ENCODE measurements at regions not wholly inside any gene's neighbourhood (a gene's known extent, or its start where the extent isn't known, plus 50 kb on each side); places are given as distances from the start of the nearest gene placed in this dataset.

DNA sequence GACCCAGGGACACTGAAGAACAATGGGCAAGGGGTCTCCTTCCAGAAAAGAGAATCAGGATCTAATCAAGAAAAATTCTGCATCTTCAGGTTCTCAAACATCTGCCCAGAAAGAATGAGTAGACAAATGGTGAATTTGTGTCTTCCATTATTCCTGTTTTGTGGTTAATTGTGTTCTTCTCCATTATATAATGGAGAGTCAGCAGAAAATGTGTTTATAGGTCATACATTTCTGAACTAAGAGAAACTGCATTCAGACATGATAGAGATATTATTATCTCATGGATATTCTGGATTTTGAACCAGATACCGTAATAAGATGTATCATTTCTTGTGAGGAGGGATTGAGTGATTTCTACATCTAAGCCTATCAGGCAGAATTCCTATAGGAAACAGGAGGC is 581.7 kb upstream of the JAG1 start:
- POLR2A ChIA-PET = no interaction called here
- H3K27ac ChIP-seq (ENCODE audit: insufficient read depth in 1 of 2, low read depth in 1 of 2, low read length in 2 of 2, poor library complexity in 1 of 2, severe bottlenecking in 2 of 2) = no peak overlapping the region

GRCh38 chr20:11255860-11256259 is 582.1 kb upstream of the JAG1 start:
- Histone ChIP-seq H3K4me3 (ENCODE audit: control insufficient read depth in 1 of 7, extremely low read depth in 1 of 7, insufficient read depth in 4 of 7, low read depth in 2 of 7, low read length in 6 of 7) (no peak overlapping the region), H3K27ac (ENCODE audit: insufficient read depth in 1 of 2, low read depth in 1 of 2, low read length in 2 of 2, poor library complexity in 1 of 2, severe bottlenecking in 2 of 2) (no peak overlapping the region), H3K4me1 (ENCODE audit: control extremely low read depth in 1 of 4, control insufficient read depth in 4 of 4, insufficient read depth in 4 of 4, low read length in 3 of 4) (no peaks in the 10 kb centered on the region), H3K36me3 (ENCODE audit: control insufficient read depth in 4 of 4, insufficient read depth in 4 of 4, low read length in 3 of 4) (no peaks in the 10 kb centered on the region), H3K9me3 (ENCODE audit: control extremely low read depth in 1 of 5, control insufficient read depth in 4 of 5, insufficient read depth in 2 of 5, low read depth in 1 of 5, low read length in 4 of 5) (peaks cover 0 to 8% (median 1%) of the 10 kb centered on the region in 5 experiments), H3K27me3 (replicated peaks in 2 of 5; ENCODE audit: control insufficient read depth in 4 of 5, insufficient read depth in 5 of 5, low read length in 4 of 5) (no peaks in the 10 kb centered on the region)
- ChIA-PET POLR2A (no interaction called here), CTCF (no interaction called here)
- no peak for DNase-seq

More for the DNA sequence above, 581.7 kb upstream of the JAG1 start:
- DNase-seq = no peak
- CTCF ChIA-PET = no interaction called here
- H3K4me3 ChIP-seq (ENCODE audit: control insufficient read depth in 1 of 7, extremely low read depth in 1 of 7, insufficient read depth in 4 of 7, low read depth in 2 of 7, low read length in 6 of 7) = no peak overlapping the region
- H3K36me3 ChIP-seq (ENCODE audit: control insufficient read depth in 4 of 4, insufficient read depth in 4 of 4, low read length in 3 of 4) = no peaks in the 10 kb centered on the region
- no peaks in the 10 kb centered on the region for H3K4me1 ChIP-seq (ENCODE audit: control extremely low read depth in 1 of 4, control insufficient read depth in 4 of 4, insufficient read depth in 4 of 4, low read length in 3 of 4)
- H3K27me3 ChIP-seq (replicated peaks in 2 of 5; ENCODE audit: control insufficient read depth in 4 of 5, insufficient read depth in 5 of 5, low read length in 4 of 5) = no peaks in the 10 kb centered on the region
- no CpG with 5 or more reads among the region's 1 CpG for WGBS (ENCODE audit: insufficient coverage)
- H3K9me3 ChIP-seq (ENCODE audit: control extremely low read depth in 1 of 5, control insufficient read depth in 4 of 5, insufficient read depth in 2 of 5, low read depth in 1 of 5, low read length in 4 of 5) = peaks cover 0 to 8% (median 1%) of the 10 kb centered on the region in 5 experiments

GRCh38 chr20:11260611-11261010 is 586.8 kb upstream of the JAG1 start:
- H3K27ac ChIP-seq (ENCODE audit: insufficient read depth in 1 of 2, low read depth in 1 of 2, low read length in 2 of 2, poor library complexity in 1 of 2, severe bottlenecking in 2 of 2) = no peak overlapping the region
- no peaks in the 10 kb centered on the region for H3K9me3 ChIP-seq (ENCODE audit: control extremely low read depth in 1 of 5, control insufficient read depth in 4 of 5, insufficient read depth in 2 of 5, low read depth in 1 of 5, low read length in 4 of 5)
- H3K27me3 ChIP-seq (replicated peaks in 2 of 5; ENCODE audit: control insufficient read depth in 4 of 5, insufficient read depth in 5 of 5, low read length in 4 of 5) = no peaks in the 10 kb centered on the region
- POLR2A ChIA-PET = no interaction called here
- WGBS (ENCODE audit: insufficient coverage) = 96% methylated on average over 2 of the region's 3 CpGs
- H3K4me3 ChIP-seq (ENCODE audit: control insufficient read depth in 1 of 7, extremely low read depth in 1 of 7, insufficient read depth in 4 of 7, low read depth in 2 of 7, low read length in 6 of 7) = no peak overlapping the region
- no peaks in the 10 kb centered on the region for H3K36me3 ChIP-seq (ENCODE audit: control insufficient read depth in 4 of 4, insufficient read depth in 4 of 4, low read length in 3 of 4)
- CTCF ChIA-PET = interaction anchor here (0.6 to 1.4 kb wide), 5 partner anchors 10 to 37 kb away, joined by 3 to 5 read pairs (median 4); no protein-coding TSS in a partner anchor
- peaks cover 0 to 2% (median 0%) of the 10 kb centered on the region in 4 experiments for H3K4me1 ChIP-seq (ENCODE audit: control extremely low read depth in 1 of 4, control insufficient read depth in 4 of 4, insufficient read depth in 4 of 4, low read length in 3 of 4)
- DNase-seq = no peak

DNA sequence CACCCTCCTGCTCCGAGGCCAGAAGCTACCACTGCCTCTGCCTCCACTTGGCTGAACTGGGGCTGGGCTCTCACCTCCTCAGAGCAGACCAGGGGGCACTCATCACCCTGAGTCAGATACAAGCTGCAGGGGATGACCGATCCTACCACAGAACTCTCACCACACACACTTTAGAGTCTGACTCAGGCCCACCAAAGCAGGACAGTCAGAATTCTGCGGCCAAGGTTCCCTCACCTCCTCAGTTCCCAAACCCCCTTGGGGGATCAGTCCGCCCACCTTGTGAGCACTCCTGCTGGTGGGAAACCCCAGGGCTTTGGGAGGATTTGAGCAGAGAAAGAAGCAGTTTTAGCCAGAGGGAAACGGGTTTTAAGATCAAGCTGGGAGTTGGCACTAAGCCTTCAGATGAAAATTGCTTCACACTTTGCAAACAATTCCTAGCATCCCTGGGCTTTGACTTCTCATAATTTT is 587.8 kb upstream of the JAG1 start:
- CTCF ChIA-PET = interaction anchor here (1.1 to 1.4 kb wide), 4 partner anchors 9 to 26 kb away, joined by 3 to 5 read pairs (median 3); no protein-coding TSS in a partner anchor

DNA sequence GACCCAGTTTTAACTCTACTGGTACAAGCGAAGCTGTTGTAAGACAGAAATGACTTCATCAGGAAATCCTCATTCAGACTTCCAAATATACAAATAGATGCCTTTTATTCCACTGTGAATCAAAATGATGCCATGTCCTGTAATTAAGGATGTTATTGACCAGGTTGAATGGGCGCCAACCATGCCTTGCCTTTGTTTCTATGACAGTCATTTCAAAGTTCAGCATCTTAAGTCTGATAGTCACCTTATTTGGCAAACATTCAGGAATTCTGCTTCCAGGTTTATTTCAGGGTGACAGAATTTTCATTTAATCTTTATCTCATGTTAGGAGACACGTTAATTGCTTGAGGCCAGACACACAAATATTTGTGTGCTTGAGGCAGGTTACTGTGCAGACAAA is 592.8 kb upstream of the JAG1 start:
- ChIA-PET CTCF (interaction anchor here (1.0 kb wide), 1 partner anchor 14 kb away, joined by 3 read pairs; no protein-coding TSS in a partner anchor), POLR2A (no interaction called here)
- WGBS (ENCODE audit: insufficient coverage) = 100% methylated on average over 2 of the region's 3 CpGs
- Histone ChIP-seq H3K27ac (ENCODE audit: insufficient read depth in 1 of 2, low read depth in 1 of 2, low read length in 2 of 2, poor library complexity in 1 of 2, severe bottlenecking in 2 of 2) (no peak overlapping the region), H3K36me3 (ENCODE audit: control insufficient read depth in 4 of 4, insufficient read depth in 4 of 4, low read length in 3 of 4) (no peaks in the 10 kb centered on the region), H3K27me3 (replicated peaks in 2 of 5; ENCODE audit: control insufficient read depth in 4 of 5, insufficient read depth in 5 of 5, low read length in 4 of 5) (no peaks in the 10 kb centered on the region), H3K4me3 (ENCODE audit: control insufficient read depth in 1 of 7, extremely low read depth in 1 of 7, insufficient read depth in 4 of 7, low read depth in 2 of 7, low read length in 6 of 7) (no peak overlapping the region), H3K4me1 (ENCODE audit: control extremely low read depth in 1 of 4, control insufficient read depth in 4 of 4, insufficient read depth in 4 of 4, low read length in 3 of 4) (peaks cover 0 to 2% (median 0%) of the 10 kb centered on the region in 4 experiments), H3K9me3 (ENCODE audit: control extremely low read depth in 1 of 5, control insufficient read depth in 4 of 5, insufficient read depth in 2 of 5, low read depth in 1 of 5, low read length in 4 of 5) (no peaks in the 10 kb centered on the region)
- DNase-seq = no peak

More for the DNA sequence above, 587.8 kb upstream of the JAG1 start:
- Histone ChIP-seq H3K4me1 (ENCODE audit: control extremely low read depth in 1 of 4, control insufficient read depth in 4 of 4, insufficient read depth in 4 of 4, low read length in 3 of 4) (peaks cover 0 to 2% (median 0%) of the 10 kb centered on the region in 4 experiments), H3K36me3 (ENCODE audit: control insufficient read depth in 4 of 4, insufficient read depth in 4 of 4, low read length in 3 of 4) (no peaks in the 10 kb centered on the region), H3K27ac (ENCODE audit: insufficient read depth in 1 of 2, low read depth in 1 of 2, low read length in 2 of 2, poor library complexity in 1 of 2, severe bottlenecking in 2 of 2) (no peak overlapping the region), H3K9me3 (ENCODE audit: control extremely low read depth in 1 of 5, control insufficient read depth in 4 of 5, insufficient read depth in 2 of 5, low read depth in 1 of 5, low read length in 4 of 5) (no peaks in the 10 kb centered on the region), H3K27me3 (replicated peaks in 2 of 5; ENCODE audit: control insufficient read depth in 4 of 5, insufficient read depth in 5 of 5, low read length in 4 of 5) (no peaks in the 10 kb centered on the region), H3K4me3 (ENCODE audit: control insufficient read depth in 1 of 7, extremely low read depth in 1 of 7, insufficient read depth in 4 of 7, low read depth in 2 of 7, low read length in 6 of 7) (no peak overlapping the region)
- POLR2A ChIA-PET = no interaction called here
- WGBS (ENCODE audit: insufficient coverage) = 89% methylated on average over 2 of the region's 5 CpGs
- DNase-seq = no peak

GRCh38 chr20:11267131-11267761 is 593.4 kb upstream of the JAG1 start:
- whole genome bisulfite sequencing (ENCODE audit: insufficient coverage) = 83% methylated on average over 2 of the region's 5 CpGs
- Histone ChIP-seq H3K4me1 (ENCODE audit: control extremely low read depth in 1 of 4, control insufficient read depth in 4 of 4, insufficient read depth in 4 of 4, low read length in 3 of 4) (no peaks in the 10 kb centered on the region), H3K36me3 (ENCODE audit: control insufficient read depth in 4 of 4, insufficient read depth in 4 of 4, low read length in 3 of 4) (no peaks in the 10 kb centered on the region), H3K9me3 (ENCODE audit: control extremely low read depth in 1 of 5, control insufficient read depth in 4 of 5, insufficient read depth in 2 of 5, low read depth in 1 of 5, low read length in 4 of 5) (no peaks in the 10 kb centered on the region), H3K4me3 (ENCODE audit: control insufficient read depth in 1 of 7, extremely low read depth in 1 of 7, insufficient read depth in 4 of 7, low read depth in 2 of 7, low read length in 6 of 7) (no peak overlapping the region), H3K27ac (ENCODE audit: insufficient read depth in 1 of 2, low read depth in 1 of 2, low read length in 2 of 2, poor library complexity in 1 of 2, severe bottlenecking in 2 of 2) (no peak overlapping the region), H3K27me3 (replicated peaks in 2 of 5; ENCODE audit: control insufficient read depth in 4 of 5, insufficient read depth in 5 of 5, low read length in 4 of 5) (no peaks in the 10 kb centered on the region)
- ChIA-PET POLR2A (interaction anchor here (0.6 kb wide), 1 partner anchor 61 kb away, joined by 4 read pairs; no protein-coding TSS in a partner anchor), CTCF (interaction anchor here (1.0 kb wide), 1 partner anchor 14 kb away, joined by 3 read pairs; no protein-coding TSS in a partner anchor)
- peak in 2 of 3 donors; percentile 31 to 46 for DNase-seq

DNA sequence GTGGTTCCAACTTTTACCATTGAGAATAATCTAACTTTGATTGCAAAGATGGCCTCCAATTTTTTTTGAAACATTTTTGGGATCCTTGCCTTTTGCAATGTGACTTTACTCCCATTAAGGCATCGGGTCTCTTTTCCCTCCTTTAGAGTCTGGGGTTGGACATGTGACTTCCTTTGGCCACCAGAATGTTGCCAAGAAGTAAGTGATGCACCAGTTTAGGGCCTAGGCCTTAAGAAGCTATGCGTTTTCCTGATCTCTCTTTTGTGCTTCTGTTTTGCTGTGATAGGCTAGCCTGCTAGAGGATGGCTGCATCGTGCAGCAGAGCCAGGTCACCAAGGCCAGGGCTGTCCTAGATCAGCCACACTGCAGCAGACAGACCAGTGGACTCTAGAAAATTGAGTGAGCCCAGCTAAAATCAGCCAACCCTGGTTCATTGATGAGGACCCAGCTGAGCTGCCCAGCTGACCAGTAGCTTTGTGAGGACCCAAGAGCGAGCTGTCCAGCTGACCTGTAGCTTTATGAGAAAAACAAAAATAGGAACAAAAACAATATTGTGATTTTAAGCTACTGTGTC is 594.0 kb upstream of the JAG1 start:
- POLR2A ChIA-PET = interaction anchor here (0.6 kb wide), 1 partner anchor 61 kb away, joined by 4 read pairs; no protein-coding TSS in a partner anchor
- Histone ChIP-seq H3K4me1 (ENCODE audit: control extremely low read depth in 1 of 4, control insufficient read depth in 4 of 4, insufficient read depth in 4 of 4, low read length in 3 of 4) (no peaks in the 10 kb centered on the region), H3K36me3 (ENCODE audit: control insufficient read depth in 4 of 4, insufficient read depth in 4 of 4, low read length in 3 of 4) (no peaks in the 10 kb centered on the region), H3K4me3 (ENCODE audit: control insufficient read depth in 1 of 7, extremely low read depth in 1 of 7, insufficient read depth in 4 of 7, low read depth in 2 of 7, low read length in 6 of 7) (no peak overlapping the region), H3K27ac (ENCODE audit: insufficient read depth in 1 of 2, low read depth in 1 of 2, low read length in 2 of 2, poor library complexity in 1 of 2, severe bottlenecking in 2 of 2) (no peak overlapping the region), H3K27me3 (replicated peaks in 2 of 5; ENCODE audit: control insufficient read depth in 4 of 5, insufficient read depth in 5 of 5, low read length in 4 of 5) (no peaks in the 10 kb centered on the region), H3K9me3 (ENCODE audit: control extremely low read depth in 1 of 5, control insufficient read depth in 4 of 5, insufficient read depth in 2 of 5, low read depth in 1 of 5, low read length in 4 of 5) (no peaks in the 10 kb centered on the region)
- CTCF ChIA-PET = interaction anchor here (0.7 to 1.0 kb wide), 2 partner anchors 9 to 444 kb away, joined by 3 to 4 read pairs; no protein-coding TSS in a partner anchor
- 100% methylated on average over 3 of the region's 4 CpGs for WGBS (ENCODE audit: insufficient coverage)
- no peak for DNase-seq
